WI38 (cell line): ENCODE measurements at regions not wholly inside any gene's neighbourhood (a gene's known extent, or its start where the extent isn't known, plus 50 kb on each side); places are given as distances from the start of the nearest gene placed in this dataset.
A peak's percentile ranks its signal among the peaks of the same experiment; 100 is the strongest.

Source experiments
- H3K4me3 ChIP-seq: 2 replicates; pipeline ENCODE4 v1.5.1; 2011; ENCODE audit warnings: low read depth, mild to moderate bottlenecking, control low read depth, low read length
- CTCF ChIP-seq: IDR thresholded peaks from 2 replicates; pipeline ENCODE4 v1.5.1; 2012; ENCODE audit warnings: low read depth, mild to moderate bottlenecking, control low read depth, low read length

DNA sequence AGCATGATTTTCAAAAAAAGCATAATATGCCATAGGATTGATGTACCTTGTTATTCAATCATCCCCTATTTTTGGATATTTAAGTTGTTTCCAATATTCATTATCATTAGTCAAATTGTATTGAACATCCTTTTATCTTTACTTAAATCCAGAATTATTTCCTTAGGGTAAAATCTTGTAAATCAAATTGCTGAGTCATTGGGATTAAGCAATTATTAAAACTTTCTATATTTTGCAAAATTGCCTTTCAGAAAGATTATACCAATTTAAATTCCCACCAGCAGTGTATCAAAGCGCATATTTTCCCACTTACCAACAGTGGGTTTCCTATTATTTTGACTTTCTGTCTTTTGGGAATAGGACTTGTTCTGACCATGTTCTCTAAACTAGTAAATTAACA is 159.3 kb downstream of the SS18 start:
- no peak for TF ChIP-seq CTCF
- H3K4me3 ChIP-seq, result no peak overlapping the region

DNA sequence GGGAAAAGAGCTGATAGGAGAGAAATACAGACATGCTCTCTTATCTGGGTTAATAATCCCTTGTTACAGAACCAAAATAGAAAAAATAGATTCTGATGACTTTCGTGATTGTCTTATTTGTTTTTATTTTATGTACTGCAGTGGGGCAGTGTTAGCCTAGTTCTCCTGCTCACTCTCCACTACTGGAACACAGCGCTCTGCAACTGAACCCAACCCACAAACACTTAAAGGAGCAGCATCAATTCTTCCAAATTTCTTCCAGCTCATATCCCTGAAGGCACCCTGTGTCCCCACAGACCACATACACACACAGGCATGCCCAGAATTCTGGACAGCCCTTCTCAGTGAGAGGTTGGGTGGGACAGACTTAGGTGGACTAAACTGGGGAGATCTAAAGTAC is 160.6 kb downstream of the SS18 start:
- no peak overlapping the region for H3K4me3 ChIP-seq
- no peak for TF ChIP-seq CTCF

DNA sequence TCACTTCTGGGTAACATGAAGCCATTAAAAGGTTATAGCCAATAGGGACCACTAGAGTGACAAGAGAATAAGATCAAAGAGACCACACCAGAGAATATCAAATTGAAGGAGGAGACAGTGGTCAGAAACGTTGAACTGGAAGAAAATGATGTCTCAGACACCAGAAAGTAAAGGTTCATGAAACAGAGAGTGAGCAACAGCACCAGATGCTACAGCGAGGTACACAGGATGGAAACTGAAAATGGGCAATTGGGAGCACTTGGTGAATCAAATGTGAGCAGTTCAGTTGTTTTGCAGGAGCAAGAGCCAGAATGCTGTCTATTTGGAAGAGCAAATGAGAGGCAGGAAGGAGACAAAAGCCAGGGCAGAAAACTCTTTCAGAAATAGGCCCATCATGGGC is 162.6 kb downstream of the SS18 start:
- TF ChIP-seq CTCF, result no peak
- no peak overlapping the region for H3K4me3 ChIP-seq

GRCh38 chr18:25923193-25923592 is 167.2 kb downstream of the SS18 start:
- no peak for TF ChIP-seq CTCF
- H3K4me3 ChIP-seq, result no peak overlapping the region

DNA sequence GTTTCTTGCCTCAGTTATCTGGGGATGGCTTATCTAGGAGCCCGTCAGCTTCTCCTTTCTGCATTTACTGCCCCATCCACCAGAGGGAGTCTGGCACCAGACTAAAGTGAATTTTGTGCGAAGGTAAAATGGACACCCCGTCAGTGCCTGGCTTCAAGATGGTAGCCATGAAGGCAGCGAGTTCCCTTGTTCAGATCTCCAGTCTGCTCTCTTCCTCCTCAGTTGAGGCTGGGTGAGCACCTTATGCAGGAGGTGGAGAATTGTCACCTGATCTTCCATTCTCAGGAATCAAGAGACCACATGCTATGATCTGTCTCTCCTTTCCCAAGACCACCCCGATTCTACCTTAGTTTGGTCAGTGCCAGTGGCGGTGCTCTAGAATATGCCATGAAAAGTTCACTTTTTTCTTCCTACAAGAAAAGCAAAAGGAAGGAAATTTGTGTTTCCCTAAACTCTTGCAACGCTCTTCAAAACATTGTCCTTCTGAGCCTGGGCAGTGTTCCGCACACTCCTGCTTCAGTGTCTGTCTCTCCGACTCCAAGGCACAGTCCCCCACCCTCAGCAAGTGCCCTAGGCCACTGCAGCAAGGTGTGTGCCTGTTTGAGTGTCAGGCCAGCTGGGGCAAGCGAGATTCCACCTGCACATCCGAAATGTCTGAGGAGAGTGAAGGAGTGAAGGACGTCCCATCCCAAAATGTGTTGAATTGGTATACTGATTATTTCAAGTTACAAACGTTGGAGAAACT is 168.6 kb downstream of the SS18 start:
- no peak overlapping the region for H3K4me3 ChIP-seq
- TF ChIP-seq CTCF, result peak; percentile 47

- H3K4me3 ChIP-seq, result no peak overlapping the region
- no peak for TF ChIP-seq CTCF
Observed at GRCh38 chr18:25915907-25916306, 174.5 kb downstream of the SS18 start.

- no peak for TF ChIP-seq CTCF
- no peak overlapping the region for H3K4me3 ChIP-seq
Observed at GRCh38 chr18:25898965-25899364, 191.4 kb downstream of the SS18 start.
